CD1c-positive myeloid dendritic cell (primary cell): ENCODE measurements at regions not wholly inside any gene's neighbourhood (a gene's known extent, or its start where the extent isn't known, plus 50 kb on each side); places are given as distances from the start of the nearest gene placed in this dataset.

ENCODE experiments used
- DNase-seq: peaks from one replicate; pipeline ENCODE4 v3.0.0-alpha.2; 2016; ENCODE audit errors: extremely low spot score

- DNase-seq: no peak
Observed at GRCh38 chr14:62373944-62374343, 611.7 kb downstream of the SNAPC1 start.

DNA sequence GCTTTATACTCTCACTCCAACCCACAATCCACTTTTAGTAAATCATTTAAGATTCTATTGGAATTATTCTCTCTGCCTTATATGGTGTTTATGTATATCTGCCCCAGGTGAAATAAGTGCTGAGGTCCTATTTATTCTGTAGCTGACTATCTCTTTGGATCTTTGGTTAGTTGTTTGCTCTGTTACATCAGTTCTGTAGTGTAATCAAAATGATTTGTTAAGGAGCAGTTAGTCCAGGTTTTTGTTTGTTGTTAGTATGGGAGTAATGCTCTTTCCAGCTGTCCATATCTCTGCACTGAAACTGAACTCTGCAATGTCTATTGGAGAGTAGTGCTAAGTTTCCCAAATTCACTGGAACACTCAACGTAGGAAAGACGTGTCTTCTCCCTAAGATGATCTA, 615.8 kb downstream of the SNAPC1 start:
- no peak for DNase-seq

GRCh38 chr14:62381311-62382070, 619.3 kb downstream of the SNAPC1 start:
- no peak for DNase-seq

DNA sequence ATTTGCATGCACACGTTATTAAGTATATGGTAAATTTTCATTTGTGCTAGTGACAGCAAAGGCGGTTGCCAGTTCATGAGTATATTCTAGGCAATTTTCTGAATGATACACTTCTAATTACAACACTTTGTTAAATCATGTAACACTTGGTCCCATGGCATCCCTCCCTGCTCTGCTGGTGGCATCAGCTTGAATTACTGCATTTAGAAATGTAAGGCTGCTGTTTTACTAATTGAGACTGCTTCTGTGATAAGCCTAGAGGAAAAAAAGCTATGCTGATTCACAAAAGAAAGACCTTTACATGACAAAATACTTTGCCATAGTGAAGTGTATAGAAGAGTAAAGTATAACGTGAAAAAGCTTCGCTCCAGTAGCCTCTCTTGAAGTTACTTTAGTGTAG, 636.1 kb downstream of the KCNH5 start:
- no peak for DNase-seq

DNA sequence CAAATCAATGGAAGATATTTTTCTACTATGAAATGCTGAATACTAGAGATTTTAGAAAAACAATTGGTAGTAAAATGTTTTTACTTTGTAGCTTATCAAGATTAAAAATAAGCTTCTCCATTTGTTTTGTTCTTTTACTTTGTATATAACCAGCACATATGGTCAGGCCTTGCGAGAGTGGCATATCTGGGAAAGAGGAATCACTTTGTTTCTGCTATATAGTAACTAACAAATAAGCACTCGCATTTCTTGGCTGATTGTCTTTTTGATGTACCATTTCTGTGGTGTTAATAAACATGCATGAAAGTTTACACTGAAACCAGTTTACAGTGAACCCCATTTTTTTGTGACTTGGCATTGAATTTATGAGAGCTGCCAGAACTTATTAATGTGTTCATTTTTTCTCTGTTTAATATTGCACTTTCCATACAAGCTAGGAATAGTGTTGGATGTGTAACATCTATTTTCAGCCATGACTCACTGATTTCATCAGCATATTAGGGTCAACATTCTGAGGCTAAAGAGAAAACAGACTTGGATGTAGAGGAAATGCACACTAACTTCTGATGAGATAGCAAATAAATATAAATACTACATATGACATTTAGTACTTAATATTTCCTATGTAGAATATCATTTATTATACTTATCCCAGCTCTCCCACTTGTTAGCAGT, 635.5 kb downstream of the KCNH5 start:
- DNase-seq: no peak

- no peak for DNase-seq
Observed at GRCh38 chr14:62420847-62421246, 624.4 kb downstream of the KCNH5 start.

- no peak for DNase-seq
Observed at GRCh38 chr14:62428429-62429203, 616.6 kb downstream of the KCNH5 start.

DNA sequence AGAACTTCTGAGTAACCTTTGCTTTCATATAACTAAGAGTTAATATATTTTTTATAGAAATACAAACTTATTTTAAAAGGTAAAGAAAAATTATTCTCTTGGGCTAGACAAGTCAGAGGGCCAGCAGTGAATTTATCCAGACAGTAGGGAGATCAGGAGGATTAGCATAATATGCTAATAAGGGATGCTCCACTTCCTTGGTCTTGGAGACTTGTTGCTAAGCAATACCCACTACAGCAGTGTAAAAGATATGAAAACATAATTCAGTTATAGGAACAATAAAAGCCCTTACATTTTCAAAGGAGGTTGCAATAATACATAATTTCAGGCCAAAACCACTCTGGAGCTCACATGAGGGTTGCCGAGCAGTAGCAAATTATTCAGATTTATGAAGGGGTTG, 615.6 kb downstream of the KCNH5 start:
- DNase-seq: no peak

DNA sequence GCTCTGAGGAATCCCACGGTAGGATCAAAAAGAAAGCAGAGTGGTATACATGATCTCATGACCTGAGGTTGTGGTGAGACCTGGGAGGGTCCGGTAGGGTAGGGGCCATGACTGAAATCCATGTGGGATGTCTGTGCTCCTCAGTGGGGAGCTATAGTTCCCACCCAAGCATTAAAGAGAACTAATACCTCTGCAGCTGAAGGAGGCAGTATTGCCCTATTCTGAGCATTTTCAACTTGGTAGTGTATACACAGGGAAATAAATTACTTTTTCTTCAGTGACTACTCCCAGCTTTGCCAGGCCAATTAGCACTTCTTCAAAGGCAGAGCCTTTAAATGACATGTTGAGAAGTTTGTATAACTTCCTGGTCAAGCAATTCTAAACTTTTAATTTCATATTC, 613.8 kb downstream of the KCNH5 start:
- DNase-seq: no peak

DNA sequence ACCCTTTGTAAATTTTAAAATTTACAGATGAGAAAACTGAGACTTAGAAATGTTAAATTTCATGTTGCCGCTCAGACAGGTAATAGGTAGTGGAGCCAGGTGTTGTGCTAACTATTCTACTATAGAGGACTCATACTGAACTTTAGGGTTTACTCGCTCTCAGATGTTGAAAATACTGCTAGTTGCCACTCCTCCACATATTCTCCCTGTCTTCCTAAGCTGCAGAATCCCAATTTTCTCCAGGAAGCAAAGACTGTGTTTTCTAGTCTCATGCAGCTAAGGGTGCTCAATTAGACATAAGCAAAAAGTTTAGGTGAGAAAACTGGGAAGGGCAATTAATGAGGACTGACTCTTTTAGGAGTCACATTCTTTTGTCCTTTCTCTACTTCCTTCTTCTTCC, 612.3 kb downstream of the KCNH5 start:
- no peak for DNase-seq

DNA sequence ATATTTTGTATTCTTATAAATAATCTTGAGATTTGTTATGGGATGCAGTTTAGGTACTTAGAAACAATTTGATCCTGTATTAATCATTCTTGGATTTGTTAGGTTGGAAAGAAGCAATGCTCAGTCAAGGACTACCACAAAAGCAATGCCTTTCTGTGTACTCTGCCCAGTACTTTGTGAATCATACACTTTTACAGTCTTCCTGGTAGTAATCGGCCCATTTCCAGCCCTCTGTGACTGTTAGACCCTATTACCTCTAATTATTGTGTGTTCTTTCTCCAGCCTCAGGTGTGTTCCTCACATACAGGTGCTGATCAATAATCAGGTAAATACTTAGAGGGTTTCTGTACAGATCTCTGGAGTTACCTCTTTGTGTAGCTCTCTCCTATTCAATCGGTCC, 609.0 kb downstream of the KCNH5 start:
- no peak for DNase-seq

DNA sequence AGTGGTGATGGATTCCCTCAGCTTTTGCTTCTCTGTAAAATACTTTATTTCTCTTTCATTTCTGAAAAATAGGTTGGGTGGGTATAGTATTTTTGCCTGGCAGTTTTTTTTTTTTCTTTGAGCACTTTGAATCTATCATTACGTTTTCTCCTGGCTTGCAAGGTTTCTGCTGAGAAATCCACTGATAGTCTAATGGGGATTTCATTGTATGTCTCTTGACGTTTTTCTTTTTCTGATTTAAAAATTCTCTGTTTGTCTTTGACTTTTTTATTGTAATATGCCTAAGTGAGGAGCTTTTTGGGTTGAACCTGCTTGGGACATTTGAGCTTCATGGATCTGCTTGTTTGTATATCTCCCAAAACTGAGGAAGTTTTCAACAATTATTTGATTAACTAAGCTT, 606.0 kb downstream of the KCNH5 start:
- DNase-seq: no peak

- DNase-seq: no peak
Observed at GRCh38 chr14:62443796-62444195, 601.5 kb downstream of the KCNH5 start.

GRCh38 chr14:62445570-62445969, 599.7 kb downstream of the KCNH5 start:
- DNase-seq: no peak

- no peak for DNase-seq
Observed at GRCh38 chr14:62451221-62451620, 594.0 kb downstream of the KCNH5 start.

DNA sequence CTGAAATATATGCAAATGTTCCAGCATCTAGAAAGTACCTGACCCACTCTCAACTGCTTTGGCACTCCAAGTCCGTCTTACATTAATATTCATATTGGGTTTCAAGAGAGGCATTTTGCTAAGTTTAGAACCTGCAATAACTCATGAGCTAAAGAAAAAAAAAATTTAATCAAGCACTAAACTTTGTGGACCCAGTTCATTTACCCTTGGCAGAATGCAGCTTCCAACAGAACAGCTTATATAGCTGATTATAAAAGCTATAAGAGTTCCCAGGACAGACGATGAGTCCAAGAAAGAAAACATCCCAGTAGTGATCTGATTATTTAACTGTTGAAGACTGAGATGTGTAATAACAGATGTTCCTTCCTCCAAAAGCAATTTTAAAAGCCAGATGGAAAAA, 592.0 kb downstream of the KCNH5 start:
- DNase-seq: no peak

- DNase-seq: no peak
Observed at GRCh38 chr14:62455446-62455845, 589.8 kb downstream of the KCNH5 start.

- DNase-seq: no peak
Observed at GRCh38 chr14:62462988-62463387, 582.3 kb downstream of the KCNH5 start.

GRCh38 chr14:62468946-62469345, 576.3 kb downstream of the KCNH5 start:
- no peak for DNase-seq

DNA sequence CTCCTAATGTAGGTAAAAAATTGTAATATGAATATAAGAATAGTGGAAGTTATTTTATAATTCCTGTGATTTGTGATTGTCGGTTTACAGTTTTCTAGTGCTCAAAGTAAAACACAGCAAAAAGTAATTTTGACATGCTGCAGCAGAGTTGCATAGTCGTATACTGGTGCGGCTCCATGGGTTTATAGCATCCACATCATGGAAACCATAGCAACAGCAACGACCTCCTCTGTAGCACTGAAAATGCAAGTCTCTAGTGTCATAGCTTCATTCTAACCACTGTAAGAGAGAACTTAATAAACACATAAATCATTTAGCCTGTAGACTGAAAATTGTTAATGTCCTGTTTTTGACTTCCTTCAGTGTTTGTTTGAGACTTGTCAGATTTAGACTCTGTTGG, 574.3 kb downstream of the KCNH5 start:
- no peak for DNase-seq

DNA sequence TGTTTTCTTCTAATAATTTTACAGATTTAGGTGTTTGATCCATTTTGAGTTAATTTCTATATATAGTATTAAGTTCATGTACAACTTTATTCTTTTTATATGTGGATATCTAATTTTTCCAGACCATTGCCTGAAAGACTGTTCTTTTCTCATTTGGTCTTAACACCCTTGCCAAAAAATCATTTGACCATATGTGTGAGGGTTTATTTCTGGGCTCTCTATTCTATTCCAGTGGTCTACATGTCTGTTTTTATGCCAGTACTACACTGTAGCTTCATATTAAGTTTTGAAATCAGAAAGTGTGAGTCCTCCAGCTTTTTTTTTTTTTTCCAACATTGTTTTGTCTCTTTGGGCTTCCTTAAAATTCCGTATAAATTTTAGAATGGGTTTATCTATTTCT, 554.1 kb downstream of the KCNH5 start:
- DNase-seq: no peak

DNA sequence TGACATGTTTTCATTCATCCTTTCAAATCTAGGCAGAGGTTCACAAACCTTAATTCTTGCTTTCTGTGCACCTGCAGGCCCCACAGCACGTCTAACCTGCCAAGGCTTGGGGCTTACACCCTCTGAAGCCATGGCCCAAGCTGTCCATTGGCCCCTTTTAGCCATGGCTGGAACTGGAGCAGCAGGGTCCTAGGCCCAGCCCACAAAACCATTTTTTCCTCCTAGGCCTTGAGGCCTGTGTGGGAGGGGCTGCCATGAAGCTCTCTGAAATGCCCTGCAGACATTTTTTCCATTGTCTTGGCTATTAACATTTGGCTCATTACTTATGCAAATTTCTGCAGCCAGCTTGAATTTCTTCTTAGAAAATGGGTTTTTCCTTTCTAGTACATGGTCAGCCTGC, 547.5 kb downstream of the KCNH5 start:
- no peak for DNase-seq
